MM.1S (cell line): ENCODE measurements at regions not wholly inside any gene's neighbourhood (a gene's known extent, or its start where the extent isn't known, plus 50 kb on each side); places are given as distances from the start of the nearest gene placed in this dataset.

Experiments
- DNase-seq: peaks from one replicate; pipeline ENCODE4 v3.0.0-alpha.2; 2015
- H2AFZ ChIP-seq: fragments of 300-600 bp; sonication (generic); 2 replicates; pipeline ENCODE4 v1.6.0; 2016; ENCODE audit warnings: antibody characterized with exemption, low read length
- H3F3A ChIP-seq: fragments of 300-600 bp; sonication (generic); 2 replicates; pipeline ENCODE4 v1.6.1; 2016; ENCODE audit warnings: mild to moderate bottlenecking, antibody characterized with exemption, low read length, moderate library complexity, mixed read lengths; ENCODE audit not compliant: insufficient read depth
- H3K27ac ChIP-seq: fragments of 300-600 bp; sonication (generic); 2 replicates; pipeline ENCODE4 v1.5.1; 2016; ENCODE audit warnings: mild to moderate bottlenecking, low read length
- H3K27me3 ChIP-seq: fragments of 300-600 bp; sonication (generic); replicated peaks from 2 replicates; pipeline ENCODE4 v1.6.0; 2016; ENCODE audit warnings: low read length; ENCODE audit not compliant: insufficient read depth
- H3K36me3 ChIP-seq: fragments of 300-600 bp; sonication (generic); replicated peaks from 2 replicates; pipeline ENCODE4 v1.6.1; 2016; ENCODE audit warnings: mild to moderate bottlenecking, low read length, mixed read lengths; ENCODE audit not compliant: insufficient read depth
- H3K4me1 ChIP-seq: fragments of 300-600 bp; sonication (generic); 2 replicates; pipeline ENCODE4 v1.6.1; 2016; ENCODE audit warnings: low read length, mixed read lengths
- H3K4me2 ChIP-seq: fragments of 300-600 bp; sonication (generic); 2 replicates; pipeline ENCODE4 v1.6.0; 2016; ENCODE audit warnings: low read depth, low read length
- H3K4me3 ChIP-seq: fragments of 300-600 bp; sonication (generic); 2 replicates; pipeline ENCODE4 v1.5.1; 2016; ENCODE audit warnings: low read length, mixed read lengths
- H3K79me2 ChIP-seq: fragments of 300-600 bp; sonication (generic); 2 replicates; pipeline ENCODE4 v1.6.1; 2016; ENCODE audit warnings: mixed run types, low read length, mixed read lengths
- H3K9ac ChIP-seq: fragments of 300-600 bp; sonication (generic); 2 replicates; pipeline ENCODE4 v1.6.1; 2016; ENCODE audit warnings: low read length, mixed read lengths
- H3K9me2 ChIP-seq: fragments of 300-600 bp; sonication (generic); replicated peaks from 2 replicates; pipeline ENCODE4 v1.6.1; 2016; ENCODE audit warnings: mild to moderate bottlenecking, low read length, mixed read lengths; ENCODE audit not compliant: insufficient read depth
- H3K9me3 ChIP-seq: fragments of 300-600 bp; sonication (generic); replicated peaks from 2 replicates; pipeline ENCODE4 v1.6.1; 2016; ENCODE audit warnings: mild to moderate bottlenecking, low read length, mixed read lengths; ENCODE audit not compliant: insufficient read depth
- H4K20me1 ChIP-seq: fragments of 300-600 bp; sonication (generic); 2 replicates; pipeline ENCODE4 v1.6.1; 2016; ENCODE audit warnings: mild to moderate bottlenecking, low read length, moderate library complexity, mixed read lengths; ENCODE audit not compliant: insufficient read depth
- CTCF ChIP-seq: fragments of 300-600 bp; sonication (generic); IDR thresholded peaks from 2 replicates; pipeline ENCODE4 v1.5.1; 2016; ENCODE audit warnings: antibody characterized with exemption, low read length, mixed read lengths
- EZH2 ChIP-seq: fragments of 300-600 bp; sonication (generic); optimal IDR thresholded peaks from 2 replicates; pipeline ENCODE3; 2017; ENCODE audit warnings: low read depth, mild to moderate bottlenecking, antibody characterized with exemption, low read length, mixed read lengths
- EZH2phosphoT487 ChIP-seq: fragments of 300-600 bp; sonication (generic); IDR thresholded peaks from 2 replicates; pipeline ENCODE4 v1.6.1; 2018; ENCODE audit warnings: antibody characterized with exemption, low read length

DNA sequence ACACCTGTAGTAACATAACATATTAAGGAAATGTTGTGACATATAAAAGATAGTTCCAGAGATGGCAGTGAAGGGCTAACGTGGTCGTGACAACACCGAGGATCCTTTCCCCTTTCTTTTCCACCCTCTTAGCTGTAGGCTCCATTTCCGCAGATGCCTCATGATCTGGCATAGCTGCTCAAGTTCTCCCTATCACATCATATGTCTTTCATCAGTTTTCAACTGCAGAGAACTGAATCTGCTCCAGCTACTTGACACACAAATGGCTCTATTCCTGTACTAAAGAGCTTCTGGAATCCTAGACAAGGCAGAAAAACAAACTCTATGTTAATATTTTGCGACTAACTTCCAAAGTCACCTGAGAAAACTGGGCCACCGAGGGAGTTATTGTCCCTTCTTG, 275.0 kb upstream of the SLCO3A1 start:
- H3K36me3 ChIP-seq = no peaks in the 10 kb centered on the region
- H3K4me1 ChIP-seq = no peaks in the 10 kb centered on the region
- TF ChIP-seq CTCF = no peak
- no peak for TF ChIP-seq EZH2
- no peak for TF ChIP-seq EZH2phosphoT487
- no peak overlapping the region for H3K4me3 ChIP-seq
- no peaks in the 10 kb centered on the region for H3K9me2 ChIP-seq
- H3K27me3 ChIP-seq = no peaks in the 10 kb centered on the region
- no peaks in the 10 kb centered on the region for H3K79me2 ChIP-seq
- no peaks in the 10 kb centered on the region for H3F3A ChIP-seq
- H4K20me1 ChIP-seq = no peaks in the 10 kb centered on the region
- DNase-seq = no peak
- H3K9ac ChIP-seq = no peak overlapping the region
- H3K9me3 ChIP-seq = no peaks in the 10 kb centered on the region
- H2AFZ ChIP-seq = no peak overlapping the region
- H3K27ac ChIP-seq = no peak overlapping the region
- no peak overlapping the region for H3K4me2 ChIP-seq

GRCh38 chr15:91584895-91585294, 268.6 kb upstream of the SLCO3A1 start:
- Histone ChIP-seq H3K4me2 (no peak overlapping the region), H3K9ac (no peak overlapping the region), H3K27ac (no peak overlapping the region), H4K20me1 (no peaks in the 10 kb centered on the region), H2AFZ (no peak overlapping the region), H3K9me2 (no peaks in the 10 kb centered on the region), H3K4me1 (no peaks in the 10 kb centered on the region), H3K4me3 (no peak overlapping the region), H3F3A (no peaks in the 10 kb centered on the region), H3K9me3 (no peaks in the 10 kb centered on the region; the same call in 1 of the 2 replicates), H3K27me3 (no peaks in the 10 kb centered on the region), H3K36me3 (no peaks in the 10 kb centered on the region), H3K79me2 (no peaks in the 10 kb centered on the region)
- TF ChIP-seq EZH2phosphoT487 (no peak), CTCF (no peak), EZH2 (no peak)
- no peak for DNase-seq

GRCh38 chr15:91586560-91586959, 266.9 kb upstream of the SLCO3A1 start:
- Histone ChIP-seq H3K27me3 (no peaks in the 10 kb centered on the region), H3K9ac (no peak overlapping the region), H3K4me1 (no peaks in the 10 kb centered on the region), H4K20me1 (no peaks in the 10 kb centered on the region), H3K9me3 (no peaks in the 10 kb centered on the region; the same call in 1 of the 2 replicates), H3K36me3 (no peaks in the 10 kb centered on the region), H3K27ac (no peak overlapping the region), H3K79me2 (no peaks in the 10 kb centered on the region), H2AFZ (no peak overlapping the region), H3K4me2 (no peak overlapping the region), H3F3A (no peaks in the 10 kb centered on the region), H3K4me3 (no peak overlapping the region), H3K9me2 (no peaks in the 10 kb centered on the region)
- TF ChIP-seq CTCF (no peak), EZH2phosphoT487 (no peak), EZH2 (no peak)
- DNase-seq = no peak
